ACC112 (cell line): ENCODE measurements at regions not wholly inside any gene's neighbourhood (a gene's known extent, or its start where the extent isn't known, plus 50 kb on each side); places are given as distances from the start of the nearest gene placed in this dataset.

ENCODE experiments used
- H2AFZ ChIP-seq: fragments of 200-600 bp; sonication (generic); one replicate; pipeline ENCODE4 v1.6.0; 2017; ENCODE audit warnings: antibody characterized with exemption, low read length; ENCODE audit not compliant: unreplicated experiment
- H3K27ac ChIP-seq: fragments of 200-600 bp; sonication (generic); 2 replicates; pipeline ENCODE4 v1.5.1; 2014; ENCODE audit warnings: low read depth, mild to moderate bottlenecking, antibody characterized with exemption, low read length, moderate library complexity
- H3K27me3 ChIP-seq: fragments of 200-600 bp; sonication (generic); 2 replicates; pipeline ENCODE4 v1.6.1; 2014; ENCODE audit warnings: mild to moderate bottlenecking, antibody characterized with exemption, low read length, moderate library complexity, mixed read lengths; ENCODE audit not compliant: insufficient read depth
- H3K36me3 ChIP-seq: fragments of 200-600 bp; sonication (generic); 2 replicates; pipeline ENCODE4 v1.6.1; 2016; ENCODE audit warnings: mild to moderate bottlenecking, antibody characterized with exemption, low read length, moderate library complexity, mixed read lengths; ENCODE audit not compliant: insufficient read depth
- H3K4me1 ChIP-seq: fragments of 200-600 bp; sonication (generic); one replicate; pipeline ENCODE4 v1.6.1; 2016; ENCODE audit warnings: low read length, mixed read lengths; ENCODE audit not compliant: insufficient read depth, unreplicated experiment, control insufficient read depth
- H3K4me3 ChIP-seq: fragments of 200-600 bp; sonication (generic); 2 replicates; pipeline ENCODE4 v1.5.1; 2014; ENCODE audit warnings: mild to moderate bottlenecking, low read depth, low read length
- H3K79me2 ChIP-seq: fragments of 200-600 bp; sonication (generic); one replicate; pipeline ENCODE4 v1.6.0; 2016; ENCODE audit warnings: low read length; ENCODE audit not compliant: control insufficient read depth, unreplicated experiment, insufficient read depth

DNA sequence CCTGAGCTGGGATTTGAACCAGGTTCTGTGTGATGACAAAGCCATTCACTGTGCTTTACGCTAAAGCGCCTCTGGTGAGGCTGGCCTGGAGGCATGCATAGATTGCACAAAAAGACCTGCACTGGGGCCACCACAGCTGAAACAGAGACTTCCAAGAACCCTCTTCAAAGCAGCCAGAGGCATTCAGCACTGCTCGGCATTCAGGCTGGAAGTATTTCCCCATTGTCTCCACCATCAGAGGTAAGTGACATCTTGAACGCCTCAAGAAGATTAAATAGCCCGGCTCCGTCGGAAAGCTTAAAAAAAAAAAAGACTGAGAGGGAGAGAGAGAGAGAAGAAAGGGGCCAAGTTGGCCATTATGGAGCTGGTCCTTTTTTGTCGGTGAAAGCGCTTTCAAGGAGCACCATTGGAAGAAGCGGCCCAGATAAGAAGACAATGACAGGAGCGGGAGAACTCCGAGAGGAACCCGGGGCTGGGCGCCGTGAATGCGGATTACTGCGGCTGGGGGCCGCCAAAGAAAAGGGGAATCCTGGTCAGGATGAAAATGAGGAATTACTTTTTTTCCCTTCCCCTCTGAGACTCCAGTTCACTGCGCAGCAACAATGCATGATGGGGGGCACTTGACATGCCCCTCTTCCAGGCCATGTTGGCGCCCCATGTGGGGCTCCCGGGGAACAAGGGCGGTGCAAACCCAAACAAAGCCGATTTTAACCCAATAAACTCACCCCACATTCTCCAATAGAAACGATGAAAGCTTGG lies 228.3 kb downstream of the MYCN start:
- Histone ChIP-seq H3K4me1 (no peaks in the 10 kb centered on the region), H3K36me3 (no peaks in the 10 kb centered on the region), H3K79me2 (no peaks in the 10 kb centered on the region), H3K27me3 (no peaks in the 10 kb centered on the region), H2AFZ (no peak overlapping the region), H3K27ac (no peak overlapping the region), H3K4me3 (no peak overlapping the region)

GRCh38 chr2:16167870-16168426 lies 227.6 kb downstream of the MYCN start:
- Histone ChIP-seq H3K4me3 (no peak overlapping the region), H3K4me1 (no peaks in the 10 kb centered on the region), H3K36me3 (no peaks in the 10 kb centered on the region), H3K27me3 (no peaks in the 10 kb centered on the region), H2AFZ (no peak overlapping the region), H3K79me2 (no peaks in the 10 kb centered on the region), H3K27ac (no peak overlapping the region)

GRCh38 chr2:16167451-16167861 lies 227.1 kb downstream of the MYCN start:
- no peak overlapping the region for H3K27ac ChIP-seq
- H3K79me2 ChIP-seq = no peaks in the 10 kb centered on the region
- H3K4me1 ChIP-seq = no peaks in the 10 kb centered on the region
- no peak overlapping the region for H2AFZ ChIP-seq
- H3K27me3 ChIP-seq = no peaks in the 10 kb centered on the region
- no peak overlapping the region for H3K4me3 ChIP-seq
- no peaks in the 10 kb centered on the region for H3K36me3 ChIP-seq

- H3K36me3 ChIP-seq = no peaks in the 10 kb centered on the region
- no peak overlapping the region for H3K4me3 ChIP-seq
- H2AFZ ChIP-seq = no peak overlapping the region
- no peaks in the 10 kb centered on the region for H3K4me1 ChIP-seq
- no peaks in the 10 kb centered on the region for H3K79me2 ChIP-seq
- no peak overlapping the region for H3K27ac ChIP-seq
- H3K27me3 ChIP-seq = no peaks in the 10 kb centered on the region
These were observed 226.1 kb downstream of the MYCN start for GRCh38 chr2:16166327-16166981.

- H2AFZ ChIP-seq = no peak overlapping the region
- H3K36me3 ChIP-seq = no peaks in the 10 kb centered on the region
- no peak overlapping the region for H3K27ac ChIP-seq
- no peaks in the 10 kb centered on the region for H3K79me2 ChIP-seq
- no peaks in the 10 kb centered on the region for H3K27me3 ChIP-seq
- H3K4me3 ChIP-seq = no peak overlapping the region
- no peaks in the 10 kb centered on the region for H3K4me1 ChIP-seq
These were observed 225.4 kb downstream of the MYCN start for GRCh38 chr2:16165518-16166326.

DNA sequence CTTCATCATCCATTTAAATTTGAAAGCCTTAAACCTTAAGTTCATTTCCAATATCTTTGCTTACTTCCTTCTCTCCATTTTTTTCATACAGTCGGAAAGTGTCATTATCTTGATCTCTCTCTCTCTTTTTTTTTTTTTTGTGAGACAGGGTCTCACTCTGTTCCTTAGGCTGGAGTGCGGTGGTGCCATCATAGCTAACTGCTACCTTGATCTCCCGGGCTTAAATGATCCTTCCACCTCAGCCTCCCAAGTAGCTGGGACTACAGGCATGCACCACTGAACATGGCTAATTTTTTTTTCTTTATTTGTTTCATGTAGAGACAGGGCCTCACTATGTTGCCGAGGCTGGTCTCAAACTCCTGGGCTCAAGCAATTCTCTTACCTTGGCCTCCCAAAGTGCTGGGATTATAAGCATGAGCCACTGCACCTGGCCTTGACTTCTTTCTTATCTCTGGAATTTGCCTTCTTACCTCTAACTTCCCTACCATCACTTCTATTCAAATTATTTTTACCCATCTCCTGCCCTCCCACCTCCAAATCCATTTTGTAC lies 222.2 kb downstream of the MYCN start:
- Histone ChIP-seq H3K27me3 (no peaks in the 10 kb centered on the region), H3K4me1 (no peaks in the 10 kb centered on the region), H3K27ac (no peak overlapping the region), H3K4me3 (no peak overlapping the region), H3K79me2 (no peaks in the 10 kb centered on the region), H2AFZ (no peak overlapping the region), H3K36me3 (no peaks in the 10 kb centered on the region)

DNA sequence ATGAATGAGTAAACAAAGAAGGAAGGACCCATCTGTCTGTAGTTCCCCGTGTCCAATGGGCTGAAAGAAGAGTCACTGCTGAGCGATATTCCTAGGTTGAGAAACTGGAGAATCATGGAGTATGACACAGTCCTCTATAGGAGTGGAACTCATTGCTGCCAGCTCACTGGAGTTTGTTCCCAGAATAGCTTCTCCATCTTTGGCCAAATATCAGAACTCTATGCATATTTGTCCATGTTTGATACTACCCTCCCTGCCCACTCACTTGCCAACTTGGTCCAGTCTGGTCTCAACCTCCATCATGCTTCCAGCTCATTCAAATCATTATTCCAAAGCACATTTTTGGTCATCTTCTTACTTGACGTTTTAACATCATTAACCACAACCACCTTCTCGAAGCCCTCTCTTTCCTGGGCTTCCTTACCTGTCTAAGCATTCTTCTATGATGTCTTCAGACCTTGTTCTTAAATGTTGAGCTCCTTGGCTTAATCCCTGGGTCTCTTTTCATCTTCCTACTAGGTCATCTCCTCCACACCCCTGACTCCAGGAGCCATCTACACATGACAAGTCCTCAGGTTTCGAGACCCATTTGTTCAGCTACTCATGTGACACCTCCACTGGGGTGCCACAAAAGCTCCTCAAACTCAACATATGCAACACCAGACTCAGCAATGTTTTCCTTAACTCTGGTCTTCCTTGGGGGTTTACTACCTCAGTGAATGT lies 221.6 kb downstream of the MYCN start:
- Histone ChIP-seq H3K36me3 (no peaks in the 10 kb centered on the region), H2AFZ (no peak overlapping the region), H3K27ac (no peak overlapping the region), H3K27me3 (no peaks in the 10 kb centered on the region), H3K4me1 (no peaks in the 10 kb centered on the region), H3K4me3 (no peak overlapping the region), H3K79me2 (no peaks in the 10 kb centered on the region)

DNA sequence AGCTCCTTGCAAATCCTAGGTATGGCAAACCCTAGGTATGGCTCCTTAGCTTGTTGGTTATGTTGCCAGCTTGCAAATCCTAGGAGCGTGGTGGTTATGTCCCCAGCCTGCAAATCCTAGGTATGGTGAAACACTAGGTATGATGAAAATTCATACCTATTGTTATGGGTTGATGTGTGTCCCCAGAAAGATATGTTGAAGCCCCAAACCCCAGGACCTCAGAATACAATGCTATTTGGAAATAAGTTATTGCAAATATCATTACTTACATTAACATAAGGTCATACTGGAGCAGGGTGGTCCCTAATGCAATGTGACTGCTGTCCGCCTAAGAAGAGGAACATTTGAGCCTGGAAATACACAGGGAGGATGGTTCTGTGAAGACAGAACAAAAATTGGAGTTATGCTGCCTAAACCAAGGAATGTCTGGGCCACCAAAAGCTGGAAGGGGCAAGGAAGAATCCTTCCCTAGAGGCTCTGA lies 220.8 kb downstream of the MYCN start:
- no peaks in the 10 kb centered on the region for H3K79me2 ChIP-seq
- H3K27ac ChIP-seq = no peak overlapping the region
- H3K4me1 ChIP-seq = no peaks in the 10 kb centered on the region
- H2AFZ ChIP-seq = no peak overlapping the region
- H3K36me3 ChIP-seq = no peaks in the 10 kb centered on the region
- H3K27me3 ChIP-seq = no peaks in the 10 kb centered on the region
- no peak overlapping the region for H3K4me3 ChIP-seq

- Histone ChIP-seq H3K36me3 (no peaks in the 10 kb centered on the region), H3K79me2 (no peaks in the 10 kb centered on the region), H2AFZ (no peak overlapping the region), H3K27ac (no peak overlapping the region), H3K4me1 (no peaks in the 10 kb centered on the region), H3K4me3 (no peak overlapping the region), H3K27me3 (no peaks in the 10 kb centered on the region)
These were observed 220.1 kb downstream of the MYCN start for GRCh38 chr2:16160281-16161084.
